Dermis blood vessel endothelial cell (primary cell): ENCODE measurements at regions not wholly inside any gene's neighbourhood (a gene's known extent, or its start where the extent isn't known, plus 50 kb on each side); places are given as distances from the start of the nearest gene placed in this dataset.

Experiments used
- DNase-seq: peaks from one replicate; pipeline ENCODE4 v3.0.0; 2010

GRCh38 chr10:127797339-127797738 is 60.4 kb downstream of the FOXI2 start:
- peak; percentile 11 for DNase-seq

DNA sequence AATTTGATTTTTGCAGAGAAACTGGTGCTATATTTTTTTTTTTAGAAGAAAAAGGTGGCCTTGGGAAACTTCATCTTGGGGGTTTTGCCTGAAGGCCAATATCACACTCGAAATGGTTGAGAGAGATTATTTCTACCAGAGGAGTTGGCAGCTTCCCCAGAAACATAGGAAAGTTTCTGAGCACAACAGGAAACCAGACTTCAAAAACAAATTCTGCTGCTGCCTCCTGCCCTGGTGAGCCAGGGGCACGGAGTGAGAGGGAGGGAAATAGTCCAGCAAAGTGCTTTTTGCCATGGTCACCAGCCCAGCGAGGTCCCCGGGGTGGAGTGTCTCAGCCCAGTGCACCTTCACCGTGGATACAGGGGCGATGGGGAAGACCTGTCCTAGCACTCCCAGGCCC is 61.1 kb downstream of the FOXI2 start:
- peak; percentile 53 for DNase-seq

GRCh38 chr10:127801302-127801701 is 64.3 kb downstream of the FOXI2 start:
- no peak for DNase-seq

GRCh38 chr10:127802531-127803095 is 65.6 kb downstream of the FOXI2 start:
- no peak for DNase-seq

DNA sequence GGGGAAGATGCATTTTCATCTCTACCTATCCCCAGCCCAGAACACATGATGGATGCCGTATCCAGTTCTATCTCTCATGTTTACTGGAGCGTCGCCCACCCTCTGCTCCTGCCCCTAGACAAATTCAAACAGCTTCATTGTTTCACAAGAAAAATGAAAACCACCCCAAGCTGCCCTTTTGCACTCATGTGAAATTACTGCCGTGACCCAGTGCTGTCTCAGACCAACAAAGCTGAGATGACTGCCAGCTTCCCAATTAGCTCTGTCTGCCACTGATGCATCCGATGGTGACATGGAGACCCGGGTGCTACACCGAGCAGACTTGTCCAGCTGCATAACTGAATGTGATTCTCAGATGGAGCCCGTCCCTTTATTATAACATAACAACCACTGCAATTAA is 67.7 kb downstream of the FOXI2 start:
- DNase-seq = no peak

DNA sequence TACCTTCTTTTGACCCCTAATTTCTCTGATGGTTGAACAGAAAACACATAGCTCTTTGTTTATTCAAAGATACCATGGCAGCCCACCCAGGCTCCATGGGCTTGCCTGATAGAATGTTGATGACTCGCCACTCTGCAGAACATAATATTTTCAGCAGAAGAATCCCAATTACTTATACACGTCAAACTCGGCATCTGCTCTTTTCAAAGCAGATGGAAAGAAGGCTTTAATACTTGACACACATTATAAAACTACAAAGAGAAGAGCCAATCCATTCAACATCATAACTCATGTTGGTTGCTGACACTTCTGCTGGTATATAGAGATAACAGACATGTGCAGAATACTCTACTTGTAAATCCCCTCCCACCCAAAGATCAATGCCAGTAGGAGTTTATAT is 69.0 kb downstream of the FOXI2 start:
- DNase-seq = no peak

GRCh38 chr10:127812041-127812440 is 75.1 kb downstream of the FOXI2 start:
- DNase-seq = no peak

DNA sequence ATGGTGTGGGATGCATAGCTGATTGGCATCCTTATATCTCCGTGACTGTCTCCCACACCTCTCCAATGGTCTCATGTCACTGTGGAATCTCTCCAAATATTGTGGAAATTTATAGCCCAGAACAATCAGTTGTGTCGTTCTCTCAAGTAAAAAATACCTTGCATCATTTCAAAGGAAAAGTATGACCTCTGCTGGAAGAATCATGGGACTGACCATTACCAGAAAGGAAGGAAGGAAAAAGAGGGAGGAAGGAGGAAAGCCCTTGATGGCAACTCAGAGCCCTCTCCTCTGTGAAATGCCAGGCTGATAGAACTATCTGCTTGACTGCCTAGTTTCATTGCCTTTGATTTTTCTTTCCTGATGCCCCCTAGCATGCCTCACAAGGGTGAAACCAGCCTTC is 76.3 kb downstream of the FOXI2 start:
- no peak for DNase-seq

GRCh38 chr10:127815147-127815546 is 77.6 kb downstream of the CLRN3 start:
- DNase-seq = peak; percentile 25

DNA sequence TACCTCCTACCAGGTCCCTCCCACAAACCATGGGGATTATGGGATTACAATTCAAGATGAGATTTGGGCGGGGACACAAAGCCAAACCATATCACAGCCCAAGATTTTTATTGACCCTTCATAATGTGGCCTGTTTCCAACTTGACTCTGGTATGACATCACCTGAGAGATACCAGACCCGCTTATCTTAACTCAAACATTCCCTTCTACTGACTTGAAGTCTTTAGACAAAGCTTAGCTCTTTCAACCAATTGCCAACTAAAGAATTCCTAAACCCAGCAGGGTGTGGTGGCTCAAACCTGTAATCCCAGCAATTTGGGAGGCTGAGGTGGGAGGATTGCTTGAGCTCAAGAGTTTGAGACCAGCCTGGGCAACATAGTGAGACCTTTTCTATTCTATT is 67.9 kb downstream of the CLRN3 start:
- no peak for DNase-seq

DNA sequence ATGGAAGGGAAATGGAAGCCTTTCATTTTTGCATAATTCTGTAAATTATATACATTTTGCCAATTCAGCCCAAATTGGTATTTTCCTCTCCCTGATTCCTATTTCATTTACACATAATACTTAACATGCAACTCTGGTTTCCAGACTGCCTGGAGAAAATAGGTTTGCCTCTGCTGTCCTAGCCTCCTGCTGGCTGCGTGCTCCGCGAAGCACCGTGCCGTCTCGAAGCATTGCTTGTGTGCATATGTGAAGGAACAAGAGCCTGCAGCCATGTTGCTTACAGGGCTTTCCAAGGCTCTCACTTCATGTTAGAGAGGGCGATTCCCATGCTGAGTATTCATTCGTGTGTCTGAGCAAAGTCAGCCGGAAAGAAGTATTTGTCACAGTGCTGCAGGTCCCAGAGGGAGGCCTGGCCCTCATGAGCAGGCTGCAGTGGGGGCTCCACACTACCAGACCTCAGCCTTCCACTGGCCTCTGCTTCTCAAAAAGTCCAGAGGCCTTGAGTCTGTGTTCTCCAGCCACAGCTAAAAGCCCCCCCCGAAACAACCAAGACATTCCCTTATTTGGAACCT is 66.5 kb downstream of the CLRN3 start:
- no peak for DNase-seq

- DNase-seq = no peak
Measured at GRCh38 chr10:127827354-127828140, 65.2 kb downstream of the CLRN3 start.
